ENCODE measurements at regions not wholly inside any gene's neighbourhood (a gene's known extent, or its start where the extent isn't known, plus 50 kb on each side); places are given as distances from the start of the nearest gene placed in this dataset.

- no peak for DNase-seq (ENCODE audit: low spot score)
These were observed 233.0 kb upstream of the MAD2L1 start for GRCh38 chr4:120299631-120300030.

- no peak for DNase-seq (ENCODE audit: low spot score)
These were observed 226.7 kb upstream of the MAD2L1 start for GRCh38 chr4:120293341-120293740.

GRCh38 chr4:120291541-120291940 is 224.9 kb upstream of the MAD2L1 start:
- DNase-seq (ENCODE audit: low spot score): no peak

- DNase-seq (ENCODE audit: low spot score): no peak
These were observed 223.9 kb upstream of the MAD2L1 start for GRCh38 chr4:120290553-120290952.

GRCh38 chr4:120286813-120287212 is 220.2 kb upstream of the MAD2L1 start:
- no peak for DNase-seq (ENCODE audit: low spot score)

GRCh38 chr4:120281581-120281980 is 214.9 kb upstream of the MAD2L1 start:
- no peak for DNase-seq (ENCODE audit: low spot score)

GRCh38 chr4:120277391-120277790 is 210.7 kb upstream of the MAD2L1 start:
- no peak for DNase-seq (ENCODE audit: low spot score)

GRCh38 chr4:120266602-120267001 is 200.0 kb upstream of the MAD2L1 start:
- no peak for DNase-seq (ENCODE audit: low spot score)

- DNase-seq (ENCODE audit: low spot score): no peak
These were observed 197.0 kb upstream of the MAD2L1 start for GRCh38 chr4:120263618-120264017.

GRCh38 chr4:120261117-120261516 is 194.5 kb upstream of the MAD2L1 start:
- DNase-seq (ENCODE audit: low spot score): no peak

GRCh38 chr4:120256112-120256775 is 189.6 kb upstream of the MAD2L1 start:
- DNase-seq (ENCODE audit: low spot score): peak; percentile 15

GRCh38 chr4:120238277-120238973 is 171.8 kb upstream of the MAD2L1 start:
- no peak for DNase-seq (ENCODE audit: low spot score)

GRCh38 chr4:120236873-120237272 is 170.2 kb upstream of the MAD2L1 start:
- DNase-seq (ENCODE audit: low spot score): no peak

- no peak for DNase-seq (ENCODE audit: low spot score)
These were observed 165.4 kb upstream of the MAD2L1 start for GRCh38 chr4:120232050-120232449.

- no peak for DNase-seq (ENCODE audit: low spot score)
These were observed 161.4 kb upstream of the MAD2L1 start for GRCh38 chr4:120228086-120228485.

- DNase-seq (ENCODE audit: low spot score): no peak
These were observed 160.9 kb upstream of the MAD2L1 start for GRCh38 chr4:120227554-120227953.

- DNase-seq (ENCODE audit: low spot score): no peak
These were observed 158.9 kb upstream of the MAD2L1 start for GRCh38 chr4:120225527-120225926.

- DNase-seq (ENCODE audit: low spot score): no peak
These were observed 152.3 kb upstream of the MAD2L1 start for GRCh38 chr4:120218981-120219380.

- no peak for DNase-seq (ENCODE audit: low spot score)
These were observed 148.7 kb upstream of the MAD2L1 start for GRCh38 chr4:120215350-120215749.

- DNase-seq (ENCODE audit: low spot score): no peak
These were observed 144.9 kb upstream of the MAD2L1 start for GRCh38 chr4:120211408-120212015.

GRCh38 chr4:120209706-120210105 is 143.1 kb upstream of the MAD2L1 start:
- DNase-seq (ENCODE audit: low spot score): no peak

GRCh38 chr4:120207021-120207420 is 140.4 kb upstream of the MAD2L1 start:
- no peak for DNase-seq (ENCODE audit: low spot score)

- no peak for DNase-seq (ENCODE audit: low spot score)
These were observed 135.6 kb upstream of the MAD2L1 start for GRCh38 chr4:120202222-120202621.

All from SW480 (cell line).